ENCODE measurements at regions not wholly inside any gene's neighbourhood (a gene's known extent, or its start where the extent isn't known, plus 50 kb on each side); places are given as distances from the start of the nearest gene placed in this dataset.
"Not testable (repeated sequence)": the region's sequence is repeated elsewhere in the genome, so short reads cannot be mapped to it uniquely, and the experiment has no call there.

DNA sequence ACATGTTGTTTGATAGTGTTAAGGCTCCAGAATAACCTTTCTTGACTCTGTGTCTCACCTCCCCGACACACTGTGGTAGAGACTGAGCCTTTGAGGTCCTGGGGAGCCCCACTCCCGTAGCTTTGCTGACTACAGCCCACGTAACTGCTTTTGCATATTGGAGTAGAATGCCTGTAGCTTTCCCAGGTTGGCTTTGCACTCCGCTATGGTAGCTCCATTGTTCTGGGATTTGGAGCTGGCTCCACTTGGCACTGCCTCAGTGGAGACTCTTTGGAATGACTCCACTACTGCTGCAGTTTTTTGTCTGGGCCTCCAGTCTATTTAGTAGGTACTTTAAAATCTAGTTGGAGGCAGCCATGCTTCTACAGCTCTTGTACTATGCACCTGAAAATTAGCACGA is 56.2 kb upstream of the ANXA1 start:
- DNase-seq, result no peak

DNA sequence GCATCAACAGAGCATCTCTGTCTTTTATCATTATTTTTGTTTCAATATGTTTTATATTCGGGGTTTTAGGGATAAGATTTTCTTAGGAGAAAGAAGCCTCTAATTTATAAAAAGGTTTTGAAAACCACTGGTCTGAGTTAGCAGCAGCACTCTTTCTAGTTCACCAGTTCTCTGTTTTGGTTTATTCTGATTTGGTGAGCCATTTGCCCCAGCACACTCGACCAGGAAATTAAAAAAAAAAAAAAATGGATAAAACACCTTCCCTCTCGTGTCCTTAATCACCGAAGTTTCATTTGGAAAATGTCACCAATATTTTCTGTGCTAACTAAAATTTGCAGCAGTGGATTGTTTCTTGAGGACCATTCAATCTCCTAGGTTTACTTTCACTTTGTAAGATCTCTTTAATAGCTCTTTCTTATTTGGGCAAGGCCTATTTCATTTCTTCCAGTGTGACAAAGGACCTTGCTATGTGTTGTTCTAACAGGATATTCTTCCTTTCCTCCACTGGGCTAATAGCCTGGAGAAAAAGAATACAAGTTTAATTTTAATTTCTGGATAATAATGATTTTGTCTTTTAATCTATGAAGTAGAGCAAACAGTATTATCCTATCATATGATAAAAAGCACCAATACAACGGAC is 57.8 kb upstream of the ANXA1 start:
- no peak for DNase-seq

DNA sequence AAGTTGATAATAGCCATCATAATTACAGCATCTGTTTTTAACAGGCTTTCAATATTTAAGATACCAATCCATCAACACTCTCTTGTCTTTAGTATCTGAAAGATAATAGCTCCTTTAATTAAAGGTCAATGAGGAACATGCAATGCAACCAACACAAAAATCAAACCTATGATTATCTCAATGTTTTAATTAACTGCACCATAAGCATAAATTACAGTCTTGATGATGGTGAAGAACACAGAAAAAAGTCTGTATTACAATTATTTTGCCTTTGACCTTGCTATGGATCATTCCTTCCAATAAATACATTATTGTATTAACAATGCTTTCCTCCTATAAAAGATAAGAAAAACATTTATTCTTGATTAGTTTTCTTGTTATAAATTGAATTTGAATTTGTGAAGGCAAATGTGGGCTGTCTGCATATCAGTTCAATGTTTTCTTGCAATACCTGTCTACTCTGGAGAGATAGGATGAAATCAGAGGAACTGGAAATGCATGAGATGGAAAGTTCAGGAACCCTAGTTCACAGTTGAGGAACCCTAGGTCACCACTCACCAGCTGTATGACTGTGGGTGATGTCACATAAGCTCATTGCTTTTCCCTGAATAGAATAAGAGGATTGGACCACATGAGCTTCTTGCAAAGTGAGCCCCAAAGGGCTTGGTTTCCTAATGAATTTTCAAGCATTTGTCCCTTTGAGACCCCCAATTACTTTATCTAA is 58.5 kb upstream of the ANXA1 start:
- no peak for DNase-seq

DNA sequence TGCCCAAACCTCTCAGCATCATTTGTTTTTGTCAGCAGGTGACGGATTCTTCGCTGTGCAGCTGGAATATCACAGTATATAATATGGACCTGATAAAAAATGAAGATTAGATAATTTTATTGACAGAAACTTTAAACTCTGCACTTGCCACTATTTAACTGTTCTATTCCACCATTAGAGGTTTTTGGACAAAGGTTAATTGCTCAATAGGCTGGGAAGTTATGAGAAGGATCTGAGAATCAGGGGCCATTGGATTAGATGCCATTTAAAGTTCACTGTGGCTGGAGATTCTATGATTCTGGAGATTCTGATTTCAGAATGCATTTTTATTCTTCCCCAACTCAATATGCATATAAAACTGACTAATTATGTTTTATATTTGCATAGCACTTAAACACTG is 59.8 kb upstream of the ANXA1 start:
- DNase-seq, result no peak

DNA sequence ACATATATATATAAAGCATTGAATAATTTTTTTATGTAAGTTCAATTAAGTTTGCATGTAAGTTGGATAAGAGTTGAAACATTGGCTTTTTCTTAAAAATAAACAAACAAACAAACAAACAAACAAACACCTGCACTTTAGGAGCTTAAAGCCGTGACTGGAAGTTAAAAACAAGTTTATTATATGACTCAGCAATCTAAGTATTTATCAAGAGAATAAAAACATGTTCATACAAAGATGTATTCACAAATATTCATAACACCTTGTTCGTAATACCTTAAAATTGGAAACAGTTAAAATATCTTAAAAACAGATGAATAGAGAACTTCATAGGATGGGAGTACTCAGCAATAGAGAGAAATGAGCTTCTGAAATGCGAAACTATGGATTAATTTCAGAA is 61.5 kb upstream of the ANXA1 start:
- no peak for DNase-seq

DNA sequence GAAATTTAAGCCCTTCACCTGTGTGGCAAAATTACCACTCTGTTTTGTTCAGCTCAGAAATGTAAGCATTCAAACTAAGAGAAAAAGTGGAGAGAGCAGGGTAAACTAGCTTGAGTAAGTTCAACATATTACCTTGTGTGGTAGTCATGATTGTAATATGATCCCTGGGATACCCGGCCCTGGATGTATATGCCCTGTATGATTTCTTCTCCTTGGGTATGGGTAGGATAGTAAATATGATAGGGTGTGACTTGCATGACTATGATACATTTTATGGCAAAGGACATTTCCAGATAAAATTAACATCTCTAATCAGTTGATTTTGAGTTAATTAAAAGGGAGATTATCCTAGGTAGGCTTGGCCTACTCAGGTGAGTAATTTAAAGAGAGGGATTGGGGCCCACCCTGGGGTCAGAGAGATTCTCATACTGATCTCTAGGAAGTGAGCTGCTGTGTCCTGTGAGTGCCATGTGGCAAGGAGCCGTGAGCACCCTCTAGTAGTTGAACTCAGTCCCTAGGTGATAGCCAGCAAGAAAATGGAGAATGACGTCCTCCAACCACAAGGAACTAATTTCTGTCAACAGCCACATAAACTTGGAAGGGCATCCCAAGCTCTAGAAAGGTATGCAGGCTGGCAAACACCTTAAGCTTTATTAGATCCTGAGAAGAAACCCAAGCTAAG is 62.2 kb upstream of the ANXA1 start:
- DNase-seq, result no peak

DNA sequence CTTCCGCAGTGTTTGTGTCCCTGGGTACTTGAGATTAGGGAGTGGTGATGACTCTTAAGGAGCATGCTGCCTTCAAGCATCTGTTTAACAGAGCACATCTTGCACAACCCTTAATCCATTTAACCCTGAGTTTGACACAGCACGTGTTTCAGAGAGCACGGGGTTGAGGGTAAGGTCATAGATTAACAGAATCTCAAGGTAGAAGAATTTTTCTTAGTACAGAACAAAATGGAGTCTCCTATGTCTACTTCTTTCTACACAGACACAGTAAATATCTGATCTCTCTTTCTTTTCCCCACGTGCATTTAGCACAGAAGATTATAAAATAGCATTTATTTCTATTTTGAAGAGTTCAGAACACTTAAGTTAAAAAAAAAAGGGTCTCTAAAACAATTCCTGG is 63.8 kb upstream of the ANXA1 start:
- DNase-seq, result not testable (repeated sequence)

DNA sequence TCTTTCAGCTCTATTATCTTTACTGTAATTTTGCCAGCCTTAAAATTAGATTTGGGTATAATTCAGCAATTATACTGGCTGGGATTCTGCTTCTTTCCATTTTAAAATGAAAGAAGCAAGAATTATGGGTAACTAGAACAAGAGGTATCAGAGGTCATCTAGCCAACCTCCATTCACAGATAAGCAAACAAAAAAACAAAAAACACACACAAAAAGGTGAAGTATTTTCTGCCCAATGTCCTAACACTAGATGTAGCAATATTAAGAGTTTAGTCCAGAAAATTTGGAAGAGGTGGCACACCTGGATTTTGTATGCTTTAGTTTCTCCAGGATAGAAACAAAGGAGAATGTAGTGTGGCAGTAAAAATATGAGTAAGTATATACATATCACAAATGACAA is 68.1 kb upstream of the ANXA1 start:
- DNase-seq, result no peak

DNA sequence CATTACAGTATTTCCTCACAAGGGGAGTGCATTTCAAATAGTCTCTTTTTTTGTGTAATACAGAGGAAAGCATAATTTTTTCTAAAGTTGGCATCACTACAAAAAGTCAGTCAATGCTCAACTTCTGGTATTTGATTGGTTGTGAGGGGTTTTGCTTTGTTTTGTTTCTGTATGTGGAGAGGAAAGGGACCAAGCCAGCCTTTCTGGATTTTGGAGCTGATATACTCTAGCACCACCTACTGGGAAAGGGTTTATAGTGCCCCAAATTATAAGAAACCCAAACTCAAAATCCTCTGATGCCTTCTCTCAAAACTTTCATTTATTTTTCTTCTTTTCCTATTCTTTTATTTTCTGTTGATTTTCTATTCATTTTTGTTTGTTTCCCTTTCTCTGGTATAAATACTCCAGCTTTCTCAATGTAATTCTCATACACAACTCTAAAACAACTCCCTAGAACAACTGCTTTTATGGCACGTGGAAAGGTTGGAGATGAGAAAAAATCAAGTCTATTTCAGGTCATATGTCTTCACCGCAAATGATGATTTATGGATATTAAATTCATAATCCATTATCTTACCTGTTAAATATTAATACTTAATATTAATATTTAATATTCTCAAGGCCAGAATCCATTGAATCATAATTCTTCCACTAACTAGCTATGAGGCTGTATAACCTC is 69.5 kb upstream of the ANXA1 start:
- peak; percentile 58 to 73 for DNase-seq

DNA sequence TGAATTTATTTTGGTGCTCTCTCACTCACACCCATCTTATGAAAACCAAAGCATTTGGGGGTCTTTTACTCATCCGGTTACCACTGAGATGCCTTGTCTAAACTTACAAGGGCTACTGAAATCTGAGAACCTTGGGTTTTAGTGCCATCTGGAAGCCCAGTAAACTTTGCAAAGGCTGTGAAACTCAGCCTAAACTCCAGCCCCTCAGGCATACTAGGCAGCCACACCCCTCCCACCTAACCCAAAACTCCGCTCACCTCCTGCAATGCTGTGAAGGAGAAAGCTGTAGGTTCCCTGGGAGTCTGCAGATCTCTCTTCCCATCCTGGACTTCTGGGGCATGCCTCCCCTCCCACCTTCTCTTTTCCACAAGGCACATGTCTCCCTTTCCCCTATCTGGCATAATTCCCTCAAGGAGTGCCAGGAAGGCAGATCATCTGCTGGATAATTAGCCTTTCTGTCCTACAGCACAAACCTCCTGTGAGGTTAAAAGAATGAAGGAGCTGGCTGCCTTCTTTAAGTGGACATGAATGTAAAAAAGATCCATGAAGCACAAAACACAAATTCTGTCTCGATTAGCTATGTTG is 71.5 kb upstream of the ANXA1 start:
- no peak for DNase-seq

DNA sequence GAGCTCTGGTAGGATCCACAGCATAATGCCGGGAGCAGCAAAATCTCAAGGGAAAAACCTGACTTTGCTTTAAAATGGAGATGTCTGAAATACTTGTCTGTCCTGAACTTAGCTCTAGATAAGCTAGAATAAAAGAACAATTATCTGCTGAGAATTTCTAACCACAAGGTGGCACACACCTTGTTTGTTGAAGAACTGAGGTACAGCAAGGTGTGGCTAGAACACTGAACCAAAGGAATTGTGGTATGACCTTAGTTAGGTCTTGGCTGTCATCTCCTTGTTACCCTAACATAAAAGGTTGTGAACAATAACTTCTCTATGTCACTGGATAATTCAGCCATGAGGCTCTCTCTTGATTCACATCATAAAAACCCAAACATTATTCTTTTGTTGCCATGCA is 72.3 kb upstream of the ANXA1 start:
- DNase-seq, result no peak

DNA sequence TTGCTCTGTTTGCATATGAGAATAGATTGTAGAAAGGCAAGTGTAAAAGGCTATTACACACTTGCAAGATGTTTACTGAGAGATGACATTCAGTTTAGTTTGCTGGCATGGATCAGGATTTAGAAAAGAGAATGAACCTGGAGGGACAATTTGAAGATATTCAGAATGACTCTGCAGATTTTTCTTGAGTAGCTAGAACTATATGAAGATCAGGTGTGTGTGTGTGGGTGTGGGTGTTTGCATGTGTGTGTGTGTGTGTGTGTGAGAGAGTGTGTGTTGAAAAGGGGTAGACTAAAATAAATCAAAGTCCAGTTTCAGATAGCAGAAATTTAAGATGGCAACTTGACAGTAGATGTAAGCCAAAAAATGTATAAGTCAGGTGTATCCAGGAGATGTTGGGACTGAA is 74.0 kb upstream of the ANXA1 start:
- DNase-seq, result no peak

DNA sequence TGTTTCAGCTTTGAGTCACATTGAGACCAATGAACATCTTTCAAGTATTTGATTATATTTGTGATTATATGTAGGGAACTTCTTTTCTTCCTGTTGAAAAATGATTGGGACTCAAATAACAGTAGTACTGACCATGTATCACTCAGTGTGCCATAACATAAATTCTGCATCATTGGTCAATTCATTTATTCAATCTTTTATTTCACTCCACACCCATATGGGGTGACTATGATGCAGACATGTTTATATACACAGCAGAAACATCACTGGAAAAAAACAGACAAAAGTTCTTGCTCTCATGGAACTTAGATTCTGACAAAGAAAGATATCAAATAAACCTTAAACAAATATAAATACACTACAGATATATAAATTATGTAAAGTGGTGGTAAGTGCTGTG is 74.7 kb upstream of the ANXA1 start:
- no peak for DNase-seq

DNA sequence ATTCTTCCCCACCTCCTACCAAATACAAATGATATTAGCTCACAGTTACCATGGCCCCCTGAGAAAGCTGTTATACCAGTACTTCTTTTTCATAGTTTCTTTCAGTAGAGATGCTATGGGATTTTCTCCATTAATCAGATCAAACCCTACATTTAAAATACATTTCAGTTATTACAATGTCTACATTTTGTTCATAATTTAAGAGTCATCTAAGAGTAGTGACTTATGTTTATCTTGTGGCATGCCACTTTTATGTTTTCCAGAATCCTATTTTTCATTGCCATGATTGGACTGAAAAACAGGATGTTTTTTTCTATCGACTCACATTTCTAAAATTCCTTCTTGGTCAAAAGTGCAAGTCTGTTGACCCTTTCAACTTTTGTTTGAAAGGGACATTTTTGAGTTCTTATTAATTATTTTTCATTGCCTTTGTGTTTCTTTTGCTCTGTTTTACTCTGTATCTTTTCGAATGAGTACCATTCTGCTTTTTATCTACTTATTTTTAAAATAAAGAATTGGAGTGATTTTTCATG is 77.4 kb upstream of the ANXA1 start:
- DNase-seq, result no peak

DNA sequence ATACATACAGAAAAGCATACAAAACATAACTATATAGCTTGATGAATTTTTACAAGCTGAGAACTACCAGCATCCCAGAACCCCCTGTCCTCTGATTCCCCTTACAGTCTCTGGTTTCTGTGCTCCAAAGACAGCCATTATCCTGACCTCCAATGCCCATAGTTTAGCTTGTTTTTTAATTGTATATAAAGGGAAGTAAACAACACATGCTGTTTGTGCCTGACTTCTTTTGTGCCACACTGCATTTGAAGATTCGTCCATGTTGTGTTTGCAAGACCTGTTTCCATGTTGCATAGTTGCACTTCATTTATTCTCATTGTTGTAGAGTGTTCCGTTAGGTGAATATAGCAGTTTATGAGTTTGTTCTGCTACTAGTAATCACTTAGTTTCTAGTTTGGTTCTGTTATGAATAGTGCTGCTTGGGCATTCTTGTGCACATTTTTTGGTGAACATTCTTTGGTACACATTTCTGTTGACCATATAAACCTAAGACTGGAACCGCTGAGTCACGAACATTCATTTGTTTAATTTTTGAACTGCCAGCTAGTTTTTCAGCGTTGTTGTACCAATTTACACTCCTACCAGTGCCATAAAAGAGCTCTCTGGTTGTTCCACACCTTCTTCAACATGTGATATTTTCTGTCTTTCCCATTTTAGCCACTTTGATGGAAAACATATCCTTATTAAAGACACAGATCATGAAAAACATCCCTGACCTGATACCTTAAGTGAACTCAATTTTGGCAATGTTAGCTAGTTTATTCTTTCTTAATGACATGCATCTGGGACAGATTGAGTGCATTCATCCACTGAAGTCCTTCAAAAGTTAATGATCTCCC is 78.1 kb upstream of the ANXA1 start:
- DNase-seq, result no peak

DNA sequence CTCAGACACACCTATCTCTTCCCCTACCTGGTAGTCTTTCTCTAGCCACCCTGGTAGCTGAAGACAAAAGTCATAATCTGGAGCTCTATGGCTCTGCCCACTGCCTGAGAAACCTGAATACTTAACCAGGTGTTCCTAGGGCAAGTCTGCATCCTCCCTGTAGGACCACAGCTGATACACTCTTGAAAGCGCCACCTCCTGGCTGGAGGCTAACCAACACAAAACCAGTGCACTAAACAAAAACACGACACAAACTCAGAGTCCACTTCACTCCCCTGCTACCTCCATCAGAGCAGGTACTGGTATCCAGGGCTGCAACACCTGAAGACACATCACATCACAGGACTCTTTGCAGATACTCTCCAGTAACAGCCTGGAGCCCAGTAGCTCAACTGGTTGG is 84.6 kb upstream of the ANXA1 start:
- no peak for DNase-seq

DNA sequence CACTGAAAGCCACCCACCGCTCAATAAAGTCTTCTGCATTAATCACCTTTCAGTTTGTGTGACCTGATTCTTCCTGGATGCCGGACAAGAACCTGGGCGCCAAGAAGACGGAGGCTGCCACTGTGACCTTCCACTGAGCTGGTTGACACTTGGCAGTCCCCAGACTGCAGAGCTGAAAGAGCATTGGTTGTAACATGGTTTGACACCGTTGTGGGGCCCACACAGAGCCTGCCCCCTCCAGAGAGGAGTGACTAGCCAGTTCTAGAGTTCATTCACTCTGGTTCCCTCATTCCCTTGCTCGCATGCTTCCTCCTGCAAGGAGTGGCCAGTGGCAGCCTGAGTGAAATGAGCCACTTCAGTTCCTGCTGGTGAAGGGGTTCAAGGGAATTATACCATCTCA is 86.2 kb upstream of the ANXA1 start:
- no peak for DNase-seq

DNA sequence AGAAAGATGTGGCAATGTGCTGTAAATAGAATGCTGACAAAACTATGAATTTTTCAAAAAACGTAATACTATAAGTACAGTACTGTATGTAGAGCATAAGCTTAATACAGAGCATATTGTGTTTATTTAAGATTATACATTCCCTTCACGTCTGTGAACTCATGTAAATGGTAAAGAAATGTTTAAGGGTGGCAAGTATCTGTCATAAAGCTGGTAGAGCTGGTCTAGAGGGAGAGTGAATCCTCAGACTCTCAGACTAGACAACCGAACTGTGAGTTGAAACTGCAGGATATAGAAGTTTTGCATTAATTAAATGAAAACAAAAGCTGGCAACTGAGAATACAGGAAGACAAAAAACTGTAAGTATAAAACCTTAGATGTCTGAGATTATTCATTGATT is 87.3 kb upstream of the ANXA1 start:
- DNase-seq, result no peak

DNA sequence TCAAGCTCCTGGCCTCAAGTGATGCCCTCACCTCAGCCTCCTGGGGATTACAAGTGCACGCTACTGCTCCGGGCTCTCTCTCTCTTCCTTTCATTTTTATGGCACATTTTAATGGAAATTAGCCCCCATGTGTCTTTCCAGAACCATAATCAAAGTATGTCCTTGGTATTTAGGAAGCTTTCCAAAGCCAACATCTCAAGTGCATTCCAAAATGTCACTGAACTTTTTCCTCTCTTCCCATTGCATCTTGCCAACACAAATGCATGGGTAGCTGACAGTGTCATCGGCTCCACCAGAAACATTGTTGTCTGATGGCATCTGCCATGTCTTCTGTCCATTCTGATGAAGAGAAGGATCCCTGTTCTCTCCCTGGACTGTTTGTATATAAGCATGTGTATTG is 90.5 kb upstream of the ANXA1 start:
- DNase-seq, result no peak

DNA sequence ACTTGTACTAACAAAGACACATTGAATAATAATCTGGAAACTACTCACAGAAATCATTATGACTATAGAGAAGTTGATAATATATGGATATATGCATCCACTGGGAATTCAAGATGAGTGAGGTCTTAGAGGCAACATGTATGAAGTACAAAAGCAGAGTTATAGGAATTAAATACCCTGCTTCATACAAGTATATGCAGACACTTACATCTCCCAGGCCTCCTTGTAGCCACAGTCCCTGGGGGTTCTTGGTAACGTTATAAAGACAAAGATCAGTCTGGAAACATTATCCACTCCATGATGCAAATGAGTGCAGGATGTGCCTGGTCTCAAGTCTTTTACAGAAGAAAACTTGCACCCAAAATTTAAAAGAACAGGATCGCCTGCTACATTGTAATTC is 92.4 kb upstream of the ANXA1 start:
- DNase-seq, result no peak

DNA sequence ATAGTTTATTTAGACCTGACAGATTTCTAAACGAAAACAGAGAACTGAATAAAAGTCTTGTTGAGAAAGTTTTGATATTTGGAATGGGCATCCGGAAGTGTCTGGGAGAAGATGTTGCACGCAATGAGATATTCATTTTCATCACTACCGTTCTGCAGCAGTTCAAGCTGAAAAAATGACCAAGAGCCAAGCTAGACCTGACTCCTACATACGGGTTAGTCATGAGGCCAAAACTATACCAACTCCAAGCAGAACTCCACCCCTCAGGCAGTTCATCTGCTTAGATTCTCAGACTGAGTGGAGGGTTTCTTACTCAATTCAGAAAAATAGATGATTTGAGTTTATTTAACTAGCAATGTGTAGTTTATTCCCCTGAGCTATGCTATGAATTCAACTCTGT is 95.4 kb upstream of the ANXA1 start:
- no peak for DNase-seq

DNA sequence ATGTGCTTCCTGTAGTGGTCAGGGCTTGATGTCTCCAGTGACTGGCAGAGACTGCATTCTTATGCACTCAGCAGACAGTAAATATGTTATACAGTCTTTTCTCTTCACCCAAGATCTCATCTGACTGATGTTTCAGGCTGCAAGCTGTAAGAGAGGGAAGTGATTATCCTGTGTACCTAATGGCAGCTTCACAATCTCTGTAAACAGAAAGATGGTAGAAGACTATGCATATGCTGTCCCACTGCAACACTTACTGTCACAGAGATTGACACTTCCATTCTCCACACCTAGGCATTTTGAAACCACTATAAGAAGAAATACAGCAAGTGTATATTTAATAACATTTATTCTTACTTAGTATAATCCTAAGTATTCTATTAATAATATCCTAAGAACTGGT is 97.6 kb upstream of the ANXA1 start:
- DNase-seq, result no peak
